ENCODE measurements at regions not wholly inside any gene's neighbourhood (a gene's known extent, or its start where the extent isn't known, plus 50 kb on each side); places are given as distances from the start of the nearest gene placed in this dataset.

DNA sequence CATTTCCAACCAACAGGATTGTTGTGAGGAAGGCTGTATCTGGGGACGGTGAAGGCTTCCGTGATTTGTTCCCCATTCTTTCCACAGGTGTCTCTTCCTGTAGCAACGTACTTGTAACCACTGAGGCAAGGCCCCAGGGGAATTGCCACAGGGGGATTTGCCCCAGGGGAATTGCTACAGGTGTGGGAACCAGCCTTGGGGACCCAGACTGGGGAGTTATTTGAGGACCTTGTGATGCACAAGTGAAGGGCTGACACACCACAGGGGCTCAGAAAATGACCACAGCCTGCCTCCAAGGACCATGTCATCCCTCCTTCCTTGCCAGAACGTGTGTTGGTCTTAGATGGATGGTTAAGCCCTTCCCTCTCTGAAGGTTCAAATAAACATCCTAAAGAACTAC is 131.4 kb upstream of the RGS6 start:
- TF ChIP-seq CTCF (conservative IDR thresholded peaks at IDR 0.05), result no peak
- TF ChIP-seq EZH2 (IDR thresholded peaks at IDR 0.05; ENCODE audit: low read depth), result no peak

Measured in PC-9 (cell line).